HPDE6-E6E7 (cell line): ENCODE measurements at regions not wholly inside any gene's neighbourhood (a gene's known extent, or its start where the extent isn't known, plus 50 kb on each side); places are given as distances from the start of the nearest gene placed in this dataset.

Experiments
- DNase-seq: peaks from one replicate; pipeline ENCODE4 v3.0.0; 2011; ENCODE audit warnings: missing footprints; ENCODE audit errors: extremely low spot score

DNA sequence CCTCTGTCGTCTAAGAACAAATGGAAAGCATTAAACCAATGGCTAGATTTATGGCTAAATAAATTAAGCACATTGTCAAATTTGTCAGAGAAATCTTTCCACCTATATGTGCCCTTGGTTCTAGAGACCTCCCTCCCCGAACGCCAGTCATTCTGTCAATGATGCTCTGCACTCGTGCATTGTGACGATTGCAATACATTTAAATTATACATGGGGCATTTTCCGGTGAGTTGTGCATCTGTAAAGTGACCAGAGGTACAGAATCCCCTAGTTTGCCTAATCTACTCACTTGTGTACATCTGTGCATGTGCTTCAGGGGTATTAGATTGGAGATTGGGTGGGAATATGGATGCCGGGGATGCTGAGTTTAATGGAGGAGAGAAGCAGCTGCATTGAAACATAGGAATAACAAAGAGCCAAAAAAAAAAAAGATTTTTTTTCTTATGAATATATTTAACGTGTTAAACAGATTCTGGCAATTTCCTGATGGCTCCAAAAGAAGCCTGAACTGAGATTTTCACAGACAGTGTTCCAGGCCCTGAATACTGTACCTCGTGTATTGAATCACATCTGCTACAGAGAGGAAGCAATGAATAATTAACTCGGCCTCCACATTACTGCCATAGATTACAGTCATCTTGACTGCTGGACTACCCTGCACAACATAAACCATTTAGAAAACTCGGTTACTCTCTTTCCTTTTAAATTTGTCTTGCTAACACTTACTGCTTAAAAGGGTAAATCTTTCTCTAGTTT lies 149.0 kb upstream of the C1orf87 start:
- DNase-seq = no peak

DNA sequence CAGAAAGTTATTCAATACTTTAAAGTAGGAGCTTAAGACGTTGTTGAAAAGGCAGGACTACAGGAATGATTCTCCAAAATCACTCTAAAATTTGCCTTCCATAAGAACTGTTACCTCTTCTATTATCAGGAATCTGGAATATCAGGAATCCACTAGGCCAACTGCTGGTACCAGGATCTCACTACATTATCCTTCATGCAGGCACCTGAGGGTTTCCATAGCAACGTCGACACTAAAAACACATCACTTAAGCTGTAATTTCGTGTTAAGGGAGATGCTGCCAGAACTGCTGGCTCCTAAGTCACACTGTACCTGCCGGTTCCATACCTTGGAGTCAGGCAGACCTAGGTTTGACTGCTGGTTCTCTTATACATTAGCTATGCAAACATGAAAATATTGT lies 139.7 kb upstream of the C1orf87 start:
- no peak for DNase-seq

DNA sequence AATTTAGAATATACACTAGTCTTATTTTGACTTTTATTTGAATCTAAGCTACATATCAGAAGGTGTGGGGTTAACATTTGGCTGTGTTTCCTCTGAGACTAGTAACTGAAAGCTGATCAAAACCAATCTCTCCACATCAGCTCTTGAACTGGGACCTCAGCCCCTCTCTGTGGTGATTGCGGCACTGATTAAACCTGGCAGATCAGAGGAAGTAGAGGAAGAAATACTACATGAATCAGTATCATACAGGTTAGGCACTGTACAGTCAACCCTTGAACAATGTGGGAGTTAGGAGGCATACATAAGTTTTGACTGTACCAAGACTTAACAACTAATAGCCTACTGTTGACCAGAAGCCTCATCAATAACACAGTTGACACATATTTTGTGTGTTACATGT lies 122.5 kb upstream of the C1orf87 start:
- no peak for DNase-seq

DNA sequence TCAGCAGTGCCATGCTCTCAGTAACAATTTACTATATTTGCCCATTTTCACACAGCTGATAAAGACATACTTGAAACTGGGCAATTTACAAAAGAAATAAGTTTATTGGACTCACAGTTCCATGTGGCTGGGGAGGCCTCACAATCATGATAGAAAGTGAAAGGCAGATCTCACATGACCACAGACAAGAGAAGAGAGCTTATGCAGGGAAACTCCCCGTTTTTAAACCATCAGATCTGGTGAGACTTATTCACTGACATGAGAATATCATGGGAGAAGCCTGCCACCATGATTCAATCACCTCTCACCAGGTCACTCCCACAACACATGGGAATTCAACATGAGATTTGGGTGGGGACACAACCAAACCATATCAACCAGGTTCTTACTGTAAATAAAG lies 112.1 kb upstream of the C1orf87 start:
- DNase-seq = no peak

DNA sequence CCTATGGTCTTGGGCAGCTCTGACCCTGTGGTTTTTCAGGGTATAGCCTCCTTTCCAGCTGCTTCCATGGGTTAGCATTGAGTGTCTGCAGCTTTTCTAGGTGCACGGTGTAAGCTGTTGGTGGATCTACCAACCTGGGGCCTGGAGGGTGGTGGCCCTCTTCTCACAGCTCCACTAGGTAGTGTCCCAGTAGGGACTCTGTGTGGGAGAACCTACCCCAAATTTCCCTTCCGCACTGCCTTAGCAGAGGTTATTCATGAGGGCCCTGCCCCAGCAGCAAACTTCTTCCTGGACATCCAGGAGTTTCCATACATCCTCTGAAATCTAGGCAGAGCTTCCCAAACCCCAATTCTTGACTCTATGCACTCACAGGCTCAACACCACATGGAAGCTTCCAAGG lies 111.0 kb upstream of the C1orf87 start:
- no peak for DNase-seq

DNA sequence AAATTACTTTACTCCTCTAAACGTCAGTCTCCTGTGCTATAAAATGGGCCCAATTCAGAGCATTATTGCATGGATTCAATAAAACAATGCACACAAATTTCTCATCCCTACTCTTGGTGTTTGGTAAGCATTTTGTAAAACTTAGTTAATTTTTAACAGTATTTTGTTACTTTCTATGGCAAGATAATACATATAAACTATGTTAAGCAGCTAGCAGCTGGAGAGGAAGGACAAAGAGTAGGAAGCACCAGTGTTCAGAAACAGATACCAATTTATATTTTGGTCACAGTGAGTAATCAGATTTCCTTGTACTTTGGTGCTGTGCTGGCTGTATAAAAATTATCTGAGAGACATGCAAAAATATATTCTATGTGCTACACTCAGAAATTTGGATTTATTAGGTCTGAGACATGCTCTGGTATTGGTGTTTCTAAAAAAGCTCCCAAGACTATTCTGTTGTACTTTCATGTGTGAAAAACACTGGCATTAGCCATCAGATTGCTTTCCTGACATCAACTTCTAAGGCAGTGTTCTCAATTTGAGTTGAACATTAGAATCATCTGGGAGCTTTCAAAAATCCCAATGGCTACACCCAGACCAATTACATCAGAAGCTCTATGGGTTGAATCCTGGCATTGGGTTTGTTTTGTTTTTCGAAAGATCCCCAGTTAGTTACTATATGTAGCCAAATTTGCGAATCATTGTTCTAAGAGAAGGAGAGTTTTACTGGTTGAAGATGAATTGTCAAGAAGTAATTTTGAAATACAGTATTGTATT lies 100.3 kb upstream of the C1orf87 start:
- no peak for DNase-seq

DNA sequence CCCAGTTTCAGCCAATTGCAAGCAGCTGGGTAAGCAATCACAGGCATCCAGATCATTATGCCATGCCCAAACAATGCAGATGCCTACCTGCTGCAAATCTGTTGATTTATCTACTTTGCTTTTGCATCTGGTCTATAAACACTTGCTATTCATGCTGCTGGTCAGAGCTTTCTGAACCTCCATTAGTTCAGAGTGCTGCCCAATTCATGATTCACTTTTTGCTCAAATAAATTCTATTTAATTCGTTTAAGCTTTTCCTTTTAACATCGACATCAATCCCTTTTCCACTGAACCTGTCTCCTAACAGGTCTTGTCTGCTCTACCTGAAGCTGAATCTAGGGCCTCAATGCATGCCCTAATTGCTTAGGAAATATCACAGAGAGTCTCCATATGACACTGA lies 99.4 kb upstream of the C1orf87 start:
- no peak for DNase-seq

DNA sequence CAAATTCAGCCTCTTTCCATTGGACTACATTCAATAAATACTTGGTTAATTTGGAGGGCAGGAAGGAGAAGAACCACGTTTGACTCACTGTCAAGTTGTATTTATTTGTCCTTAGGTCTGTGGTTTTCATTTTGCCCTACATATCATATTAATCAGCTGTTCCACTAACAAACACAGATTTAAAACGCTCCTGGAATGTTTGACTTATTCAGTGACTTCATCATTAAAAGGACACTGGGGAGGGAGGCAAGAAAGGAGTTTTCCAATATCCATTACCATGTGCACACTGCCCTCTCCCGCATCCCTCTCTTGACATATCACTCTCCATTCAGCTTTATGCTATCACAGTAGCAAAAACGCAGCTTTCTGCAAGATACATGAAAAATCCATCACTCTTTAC lies 98.2 kb upstream of the C1orf87 start:
- DNase-seq = no peak

DNA sequence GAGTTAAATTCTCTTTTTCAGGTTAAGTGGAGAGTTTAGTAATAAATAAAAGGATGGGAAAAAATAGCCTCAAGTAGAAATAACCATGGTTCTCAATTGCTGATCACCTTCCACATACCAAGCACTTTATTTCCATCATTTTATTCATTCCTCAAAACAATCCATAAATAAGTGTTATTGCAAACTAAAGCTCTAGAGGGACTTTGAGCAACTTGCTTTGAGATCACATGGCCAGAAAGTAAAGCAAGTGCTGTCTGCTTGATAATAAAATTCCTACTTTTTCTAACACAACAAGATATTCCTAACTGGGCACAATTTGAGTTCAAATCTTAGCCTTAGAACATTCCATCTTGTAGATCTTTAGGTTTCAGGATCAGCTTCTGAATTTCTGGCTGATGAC lies 97.1 kb upstream of the C1orf87 start:
- DNase-seq = no peak

DNA sequence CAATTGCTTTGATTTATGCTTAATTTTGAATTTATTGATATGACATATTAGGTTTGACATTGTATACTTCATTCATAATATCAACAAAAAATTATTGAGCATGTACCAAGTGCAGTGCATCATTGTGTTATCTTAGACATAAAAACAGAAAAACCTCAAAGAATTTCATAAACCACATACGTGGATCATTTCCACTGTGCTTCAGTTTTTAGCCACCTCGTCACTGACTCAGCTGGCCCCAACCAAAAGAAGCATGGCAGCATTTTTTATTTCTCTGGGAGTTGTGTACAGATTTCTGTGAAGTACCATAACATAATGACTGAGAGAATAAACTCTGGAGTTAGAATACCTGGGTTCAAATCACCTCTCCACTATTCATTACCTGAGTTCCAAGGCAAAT lies 95.6 kb upstream of the C1orf87 start:
- no peak for DNase-seq

DNA sequence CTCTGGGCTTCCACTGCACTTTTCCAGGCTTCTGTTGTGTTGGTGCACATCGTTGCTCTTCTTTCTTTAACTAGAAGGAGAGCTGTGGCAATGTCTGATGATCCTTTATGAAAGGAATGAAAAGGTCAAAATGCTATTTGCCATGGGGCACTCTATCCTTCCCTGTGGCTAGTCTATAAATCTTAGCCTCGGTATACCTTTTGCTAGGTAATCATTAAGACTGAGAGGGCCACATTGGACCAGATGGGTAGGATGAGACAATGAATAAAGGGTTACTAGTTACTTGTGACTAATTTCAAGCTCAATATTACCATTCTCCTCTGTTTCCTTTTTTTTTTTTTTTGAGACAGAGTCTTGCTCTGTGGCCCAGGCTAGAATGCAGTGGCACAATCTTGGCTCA lies 89.4 kb upstream of the C1orf87 start:
- no peak for DNase-seq

DNA sequence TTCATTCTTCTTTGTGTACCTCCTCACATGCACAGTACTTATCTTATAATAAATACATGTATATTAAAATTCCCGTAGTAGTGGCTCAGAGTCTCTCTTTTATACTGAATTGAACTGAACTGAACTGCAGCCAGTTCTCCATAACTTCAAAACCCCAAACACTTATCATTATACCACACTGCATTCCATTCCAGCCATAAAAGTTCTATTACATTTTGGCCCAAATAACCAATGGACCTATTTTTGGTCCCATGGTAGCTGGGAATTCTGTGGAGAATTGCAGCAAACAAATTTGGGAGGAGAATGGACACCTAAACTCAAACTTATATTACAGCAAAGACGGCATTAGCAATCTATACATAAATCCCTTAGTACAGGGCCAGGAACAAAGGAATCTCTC lies 86.6 kb upstream of the C1orf87 start:
- DNase-seq = no peak

DNA sequence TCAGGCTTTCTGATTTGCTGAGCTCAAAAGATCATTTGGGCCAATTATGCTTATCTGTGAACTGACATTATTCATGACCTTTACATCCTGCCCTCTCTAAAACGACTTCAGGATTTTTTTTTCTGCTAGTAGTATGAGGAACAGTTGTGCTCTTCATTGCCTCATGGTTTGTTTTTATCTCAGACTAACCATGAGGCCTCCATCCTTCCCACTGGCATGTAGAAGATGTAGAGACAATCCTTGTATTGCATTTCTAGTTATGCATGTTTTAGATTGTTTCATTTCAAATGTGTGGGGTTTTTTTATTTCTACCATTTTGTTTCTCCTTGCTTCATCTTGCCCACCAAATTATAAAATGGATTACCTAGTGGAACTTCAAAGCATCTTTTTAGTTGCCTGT lies 82.8 kb upstream of the C1orf87 start:
- no peak for DNase-seq

DNA sequence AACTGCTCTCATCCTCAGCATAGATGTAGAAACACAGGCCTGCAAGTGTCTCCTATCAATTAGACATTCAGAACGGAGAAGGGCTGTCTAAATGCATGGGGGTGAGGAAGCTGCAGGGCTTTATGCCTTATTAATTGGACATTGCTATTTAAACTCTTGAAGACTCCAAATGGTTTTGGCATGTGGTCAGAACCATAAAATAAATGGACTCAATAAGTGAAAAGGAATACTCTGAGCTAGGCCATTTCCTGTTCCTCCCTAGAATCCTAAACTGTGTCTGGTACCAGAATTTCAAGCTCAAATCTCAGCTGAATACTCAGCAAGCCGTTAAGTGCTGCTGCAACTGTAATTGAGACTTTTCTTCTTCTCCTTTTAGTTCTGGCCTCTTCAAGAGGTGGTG lies 80.4 kb upstream of the C1orf87 start:
- no peak for DNase-seq

DNA sequence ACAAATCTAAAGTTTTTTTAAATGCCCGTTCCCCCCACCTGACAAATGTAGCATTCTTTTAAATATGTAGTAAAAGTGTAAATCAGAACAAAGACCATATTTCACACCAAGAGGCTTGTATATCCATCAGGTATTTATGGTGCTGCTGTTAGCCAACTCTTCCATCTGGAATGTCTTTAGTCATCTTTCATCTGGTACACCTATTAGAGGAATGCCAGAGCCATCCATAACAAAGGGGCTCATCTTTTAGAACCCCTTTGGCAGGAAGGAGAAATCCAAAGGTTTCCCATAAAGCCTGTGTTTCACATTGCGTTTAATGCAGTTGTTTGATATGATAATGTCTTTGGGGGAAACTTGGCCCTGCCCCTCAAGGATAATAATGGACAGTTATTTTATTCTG lies 79.3 kb upstream of the C1orf87 start:
- DNase-seq = no peak

DNA sequence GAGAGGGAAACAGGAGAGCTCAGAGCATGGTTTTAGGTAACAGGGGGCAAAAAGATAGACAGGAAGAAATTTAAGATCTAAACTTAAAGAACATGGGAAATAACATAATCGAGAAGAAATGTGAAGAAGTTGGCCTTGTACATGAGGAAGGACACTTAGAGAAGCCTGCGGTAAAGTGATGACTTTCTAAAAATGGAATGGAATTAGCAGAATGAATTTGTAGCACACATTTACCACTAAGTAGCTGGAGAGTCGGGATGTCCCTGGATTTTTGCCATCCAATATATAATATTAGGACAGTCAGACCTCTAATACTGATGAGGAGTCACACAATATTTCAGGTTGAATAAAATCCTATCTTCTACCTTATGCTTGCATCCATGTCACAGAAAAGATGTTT lies 77.7 kb upstream of the C1orf87 start:
- DNase-seq = no peak

DNA sequence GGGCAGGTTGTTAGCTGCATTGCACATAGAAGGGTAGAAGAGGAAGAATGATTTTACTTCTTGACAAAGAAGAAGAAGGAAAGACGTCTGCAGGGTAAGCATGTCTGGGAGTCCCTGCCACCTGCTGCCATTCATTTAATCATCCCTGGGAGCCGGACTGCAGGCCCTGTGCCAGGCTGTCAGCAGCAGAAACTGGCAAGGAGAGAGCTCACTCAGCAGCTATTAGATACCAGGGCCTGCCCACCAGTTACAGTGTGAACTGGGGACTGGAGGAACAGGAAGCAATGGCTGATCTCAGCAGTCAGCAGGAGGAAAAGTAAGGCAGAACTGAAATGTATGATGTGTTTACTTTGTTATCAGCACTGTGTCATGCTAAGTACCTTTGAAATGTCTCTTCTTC lies 75.7 kb upstream of the C1orf87 start:
- no peak for DNase-seq

DNA sequence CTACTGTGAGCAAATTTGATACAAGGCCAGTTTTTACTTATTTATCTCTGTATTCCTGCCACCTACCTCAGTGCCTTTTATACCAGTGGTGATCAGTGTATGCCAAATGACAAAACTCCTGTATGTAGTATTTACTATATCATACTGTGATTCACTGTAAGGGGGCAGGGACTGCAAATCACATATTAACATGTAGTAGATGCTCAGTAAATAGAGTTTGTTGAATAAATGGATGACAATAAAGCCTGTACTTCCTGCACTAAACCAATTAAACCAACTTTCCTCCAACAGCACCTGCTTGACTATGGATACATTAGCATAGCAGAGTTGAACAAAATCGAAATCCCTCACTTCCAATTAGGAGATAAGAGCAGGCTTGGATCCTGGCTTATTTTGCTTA lies 73.3 kb upstream of the C1orf87 start:
- DNase-seq = no peak

DNA sequence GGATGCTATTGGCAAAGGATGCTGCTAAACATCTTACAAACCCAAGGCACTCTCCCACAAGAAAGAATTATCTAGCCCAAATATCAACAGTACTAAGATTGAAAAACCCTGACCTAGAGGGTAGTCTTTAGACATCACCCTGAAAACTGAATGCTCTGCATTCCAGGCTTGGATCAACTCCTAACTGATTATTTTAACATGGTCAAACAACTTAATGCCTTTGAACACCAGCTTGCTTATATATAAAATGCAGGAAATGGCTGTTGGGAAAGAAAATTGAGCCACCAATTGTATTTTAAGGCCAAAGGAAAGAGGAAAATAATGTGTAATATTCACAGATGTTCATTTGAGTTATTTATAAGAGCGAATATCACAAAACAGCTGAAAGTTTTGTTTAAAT lies 72.2 kb upstream of the C1orf87 start:
- DNase-seq = no peak

DNA sequence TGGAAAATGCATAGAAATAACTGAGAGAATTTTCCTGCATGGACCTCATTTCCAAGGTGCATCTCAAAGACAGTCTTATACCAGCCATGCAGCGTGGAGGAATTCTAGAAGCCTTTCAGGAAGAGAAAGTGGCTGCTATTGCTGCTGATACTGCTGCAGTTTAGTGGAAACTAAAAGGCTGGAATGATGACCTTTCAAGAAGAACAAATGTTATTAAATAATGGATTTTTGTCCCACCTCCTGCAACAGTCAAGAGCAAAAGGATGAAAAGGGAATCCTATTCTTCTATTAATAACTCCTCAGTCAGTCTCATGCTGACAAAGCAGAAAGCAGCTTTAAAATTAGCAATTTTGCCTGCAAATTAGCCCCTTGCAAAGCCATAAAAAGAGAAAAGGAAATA lies 68.2 kb upstream of the C1orf87 start:
- DNase-seq = no peak

DNA sequence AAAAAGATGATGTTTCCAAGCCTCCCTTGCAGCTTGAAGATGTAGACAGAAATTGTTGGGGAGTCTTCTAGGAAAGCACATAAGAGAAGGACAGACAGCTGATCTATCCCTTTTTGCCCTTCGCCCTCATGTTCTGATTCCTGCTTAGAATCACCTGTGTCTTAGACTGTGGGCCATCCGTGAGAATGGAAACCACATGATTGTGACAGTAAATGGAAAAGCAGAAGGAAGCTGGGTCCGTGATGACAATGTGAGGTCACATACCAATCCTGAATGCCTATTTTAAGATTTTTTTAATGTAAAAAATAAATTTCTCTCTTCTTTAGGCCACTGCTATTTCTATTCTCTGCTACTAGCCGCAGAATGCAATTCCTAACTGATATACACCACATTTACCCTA lies 67.7 kb upstream of the C1orf87 start:
- DNase-seq = no peak

DNA sequence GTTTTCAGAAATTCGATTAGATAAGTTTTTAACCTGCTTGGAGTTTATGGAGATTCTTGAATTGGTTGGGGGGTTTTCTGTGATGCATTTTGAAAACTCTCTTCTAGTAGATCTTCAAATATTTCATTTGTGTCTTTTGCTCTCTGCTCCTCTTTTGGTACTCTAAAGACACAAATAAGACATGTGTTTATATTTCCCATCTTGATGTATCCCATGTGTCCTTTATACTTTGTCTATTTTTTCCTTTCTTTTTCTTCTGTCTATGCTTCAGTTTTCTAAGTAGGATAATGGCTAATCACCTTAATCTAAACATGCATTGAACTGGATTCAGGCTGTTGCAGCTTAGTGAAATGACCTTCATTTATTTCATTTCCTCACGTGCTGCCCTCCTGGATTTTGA lies 63.8 kb upstream of the C1orf87 start:
- DNase-seq = no peak

DNA sequence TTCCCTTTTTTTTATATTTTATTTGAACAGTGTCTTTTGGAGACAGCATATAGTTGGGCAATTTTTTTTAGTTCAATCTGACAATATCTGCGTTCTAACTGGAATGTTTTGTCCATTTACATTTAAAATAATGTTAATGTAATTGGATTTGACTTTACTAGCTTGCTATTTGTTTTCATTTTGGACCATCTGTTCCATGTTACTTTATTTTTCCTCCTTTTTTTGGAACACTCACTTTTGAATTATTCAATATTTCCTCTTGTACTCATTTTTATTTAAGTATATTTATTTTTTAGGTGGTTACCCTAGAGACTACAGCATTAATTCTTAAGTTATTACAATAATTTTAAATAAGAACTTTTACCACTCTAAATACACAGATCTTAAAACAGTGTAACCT lies 62.8 kb upstream of the C1orf87 start:
- DNase-seq = no peak

DNA sequence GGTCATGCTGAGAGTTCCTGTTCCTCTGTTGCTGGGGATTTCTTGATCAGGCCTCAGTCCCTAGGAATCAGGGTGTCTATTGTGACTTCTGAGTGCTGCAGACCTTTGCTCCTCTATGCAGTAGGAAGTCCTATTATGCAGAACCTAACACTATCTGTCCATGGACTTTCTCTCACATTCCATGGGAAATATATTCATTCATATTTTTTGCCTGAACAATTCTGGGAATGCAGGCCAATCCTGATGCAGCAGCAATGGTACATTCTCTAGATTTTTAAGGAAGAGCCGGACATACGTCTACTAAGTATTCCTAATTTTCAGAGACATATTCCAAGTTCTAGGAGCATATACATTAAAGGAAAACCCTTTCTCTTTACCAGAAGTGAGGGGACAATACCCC lies 61.1 kb upstream of the C1orf87 start:
- DNase-seq = no peak
